ENCODE measurements at regions not wholly inside any gene's neighbourhood (a gene's known extent, or its start where the extent isn't known, plus 50 kb on each side); places are given as distances from the start of the nearest gene placed in this dataset.
"Not testable (repeated sequence)": the region's sequence is repeated elsewhere in the genome, so short reads cannot be mapped to it uniquely, and the experiment has no call there.

DNA sequence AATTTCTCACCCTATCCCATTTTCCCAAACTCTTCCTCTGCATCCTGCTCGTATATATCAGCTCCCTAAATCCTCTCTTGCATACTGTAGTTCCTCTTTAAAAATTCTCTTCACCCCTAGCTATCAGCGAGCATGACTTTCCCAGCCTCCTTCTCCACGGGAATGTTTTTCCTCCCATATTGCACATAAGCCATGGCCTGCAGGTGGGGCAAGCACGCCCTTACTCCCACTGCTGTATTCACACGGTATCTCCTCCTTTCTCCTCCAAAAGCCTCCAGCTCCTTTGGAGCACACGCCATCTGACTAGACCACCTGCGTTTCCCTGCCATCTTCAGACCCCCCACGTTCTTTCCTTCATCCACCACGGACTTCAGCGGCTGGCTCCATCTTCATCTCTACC is 208.7 kb upstream of the FRG1 start:
- H3K9me3 ChIP-seq; H3K27me3 ChIP-seq; H3K27ac ChIP-seq; H3K36me3 ChIP-seq; H3K4me3 ChIP-seq; DNase-seq; intact Hi-C loops (cut with DNase I; ENCODE audit: low total_unique reads); H3K4me1 ChIP-seq: not testable (repeated sequence)

DNA sequence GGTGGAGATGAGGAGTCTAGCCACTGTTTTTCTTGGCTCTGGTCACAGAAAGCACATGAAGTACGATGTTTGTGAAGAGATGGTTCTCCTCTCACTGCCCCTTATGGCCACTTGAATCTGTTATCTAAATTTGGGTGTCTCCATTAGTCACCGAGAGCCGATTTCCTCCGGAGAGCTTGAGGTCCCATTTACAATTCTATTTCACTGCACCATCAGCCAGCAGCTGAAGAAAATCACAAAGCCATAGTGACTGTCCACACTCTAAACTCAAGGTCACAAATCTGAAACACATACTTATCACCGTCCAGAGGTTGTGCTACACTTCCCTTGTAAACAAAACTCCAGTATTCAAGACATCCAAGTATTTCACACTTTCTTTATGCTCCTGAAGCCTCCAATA is 207.2 kb upstream of the FRG1 start:
- H3K36me3 ChIP-seq; H3K27ac ChIP-seq; DNase-seq; H3K4me1 ChIP-seq; intact Hi-C loops (cut with DNase I; ENCODE audit: low total_unique reads); H3K9me3 ChIP-seq; H3K4me3 ChIP-seq; H3K27me3 ChIP-seq: not testable (repeated sequence)

DNA sequence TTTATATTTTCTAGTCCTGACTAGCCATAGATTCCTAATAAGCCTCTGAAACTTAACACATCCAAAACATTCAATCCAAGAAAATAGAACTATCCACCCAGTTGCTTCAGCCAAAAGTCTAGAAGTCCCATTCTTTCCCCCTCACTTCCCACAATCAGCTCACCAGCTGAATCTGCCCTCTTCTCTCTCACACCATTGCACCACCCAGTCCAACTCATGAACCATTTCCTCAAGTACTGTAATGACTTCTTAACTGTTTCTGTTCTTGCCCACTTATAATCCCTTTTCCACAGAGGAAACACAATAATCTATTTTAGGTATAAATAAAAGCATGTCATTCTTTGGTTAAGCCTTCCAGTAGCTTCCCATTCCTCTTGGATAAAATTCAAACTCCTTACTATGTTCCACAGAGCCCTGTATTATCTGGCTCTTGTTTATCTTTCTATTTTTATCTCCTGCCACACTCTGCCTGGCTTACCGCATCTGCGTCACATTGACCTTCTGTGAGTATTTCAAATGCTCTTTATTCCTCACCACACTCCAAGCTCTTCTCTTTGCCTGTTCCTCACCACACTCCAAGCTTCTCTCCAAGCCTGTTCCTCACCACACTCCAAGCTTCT is 205.9 kb upstream of the FRG1 start:
- H3K9me3 ChIP-seq; intact Hi-C loops (cut with DNase I; ENCODE audit: low total_unique reads); H3K27ac ChIP-seq; H3K27me3 ChIP-seq; DNase-seq; H3K36me3 ChIP-seq; H3K4me3 ChIP-seq; H3K4me1 ChIP-seq: not testable (repeated sequence)

DNA sequence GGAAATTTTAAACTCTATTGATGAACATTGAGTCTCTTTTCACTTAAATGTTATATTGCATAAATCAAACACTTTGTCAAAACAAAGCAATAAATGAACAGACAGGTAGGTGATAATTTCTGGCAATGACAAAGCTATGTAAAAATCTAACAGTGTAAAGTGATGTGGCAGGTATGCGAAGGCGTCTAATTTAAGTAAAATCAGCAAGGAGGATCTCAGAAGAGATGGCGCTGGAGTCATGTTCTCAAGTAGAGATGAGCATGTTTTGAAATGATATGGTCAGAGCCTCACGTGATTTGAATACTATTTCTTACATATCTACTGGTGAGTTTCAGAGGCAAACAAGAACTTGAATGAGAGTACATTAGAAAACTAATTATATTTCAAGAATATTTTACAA is 204.0 kb upstream of the FRG1 start:
- H3K4me3 ChIP-seq; H3K27me3 ChIP-seq; H3K27ac ChIP-seq; H3K9me3 ChIP-seq; DNase-seq; H3K36me3 ChIP-seq; intact Hi-C loops (cut with DNase I; ENCODE audit: low total_unique reads); H3K4me1 ChIP-seq: not testable (repeated sequence)

DNA sequence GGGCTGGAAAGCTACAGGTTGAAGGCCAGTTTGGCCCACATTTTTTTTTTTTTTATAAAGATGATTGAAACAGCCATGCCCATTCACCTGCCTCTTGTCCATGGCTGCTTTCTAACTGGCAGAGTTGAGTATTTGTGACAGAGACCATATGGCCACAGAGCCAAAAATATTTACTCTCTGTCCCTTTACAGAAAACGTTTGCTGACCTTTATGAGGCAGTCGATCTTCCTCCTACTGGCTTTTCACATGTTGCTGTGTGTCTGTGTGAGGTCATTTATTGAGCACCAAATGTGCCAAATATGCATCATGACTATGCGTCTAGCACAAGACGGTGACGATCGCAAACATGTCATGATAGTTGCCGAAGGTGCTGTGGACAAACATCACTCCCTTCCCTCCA is 200.6 kb upstream of the FRG1 start:
- H3K36me3 ChIP-seq; H3K4me3 ChIP-seq; DNase-seq; H3K27me3 ChIP-seq; intact Hi-C loops (cut with DNase I; ENCODE audit: low total_unique reads); H3K4me1 ChIP-seq; H3K27ac ChIP-seq; H3K9me3 ChIP-seq: not testable (repeated sequence)

DNA sequence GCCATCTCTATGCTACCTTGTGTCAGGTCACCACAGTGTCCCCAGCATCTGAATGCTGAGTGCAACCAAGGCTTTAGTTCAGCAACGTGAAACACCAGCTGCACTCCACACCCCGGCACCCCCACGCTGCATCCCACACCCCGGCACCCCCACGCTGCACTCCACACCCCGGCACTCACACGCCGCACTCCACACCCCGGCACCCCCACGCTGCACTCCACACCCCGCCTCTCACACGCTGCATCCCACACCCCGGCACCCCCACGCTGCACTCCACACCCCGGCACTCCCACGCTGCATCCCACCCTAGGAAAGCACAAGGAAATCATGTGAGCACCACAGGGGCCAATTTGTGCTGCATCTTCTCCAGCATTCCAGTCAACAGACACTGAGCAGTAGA is 199.8 kb upstream of the FRG1 start:
- no peaks in the 10 kb centered on the region for H3K36me3 ChIP-seq
- no peak overlapping the region for H3K27ac ChIP-seq
- no peak overlapping the region for H3K4me3 ChIP-seq
- no peaks in the 10 kb centered on the region for H3K27me3 ChIP-seq
- H3K9me3 ChIP-seq = no peaks in the 10 kb centered on the region
- H3K4me1 ChIP-seq = no peaks in the 10 kb centered on the region
- intact Hi-C loops (cut with DNase I; ENCODE audit: low total_unique reads) = no loop called here
- TF ChIP-seq POLR2A (IDR thresholded peaks at IDR 0.05) = no peak
- TF ChIP-seq, protein P1, sequence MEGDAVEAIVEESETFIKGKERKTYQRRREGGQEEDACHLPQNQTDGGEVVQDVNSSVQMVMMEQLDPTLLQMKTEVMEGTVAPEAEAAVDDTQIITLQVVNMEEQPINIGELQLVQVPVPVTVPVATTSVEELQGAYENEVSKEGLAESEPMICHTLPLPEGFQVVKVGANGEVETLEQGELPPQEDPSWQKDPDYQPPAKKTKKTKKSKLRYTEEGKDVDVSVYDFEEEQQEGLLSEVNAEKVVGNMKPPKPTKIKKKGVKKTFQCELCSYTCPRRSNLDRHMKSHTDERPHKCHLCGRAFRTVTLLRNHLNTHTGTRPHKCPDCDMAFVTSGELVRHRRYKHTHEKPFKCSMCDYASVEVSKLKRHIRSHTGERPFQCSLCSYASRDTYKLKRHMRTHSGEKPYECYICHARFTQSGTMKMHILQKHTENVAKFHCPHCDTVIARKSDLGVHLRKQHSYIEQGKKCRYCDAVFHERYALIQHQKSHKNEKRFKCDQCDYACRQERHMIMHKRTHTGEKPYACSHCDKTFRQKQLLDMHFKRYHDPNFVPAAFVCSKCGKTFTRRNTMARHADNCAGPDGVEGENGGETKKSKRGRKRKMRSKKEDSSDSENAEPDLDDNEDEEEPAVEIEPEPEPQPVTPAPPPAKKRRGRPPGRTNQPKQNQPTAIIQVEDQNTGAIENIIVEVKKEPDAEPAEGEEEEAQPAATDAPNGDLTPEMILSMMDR (IDR thresholded peaks at IDR 0.05) = no peak
- DNase-seq = no peak

DNA sequence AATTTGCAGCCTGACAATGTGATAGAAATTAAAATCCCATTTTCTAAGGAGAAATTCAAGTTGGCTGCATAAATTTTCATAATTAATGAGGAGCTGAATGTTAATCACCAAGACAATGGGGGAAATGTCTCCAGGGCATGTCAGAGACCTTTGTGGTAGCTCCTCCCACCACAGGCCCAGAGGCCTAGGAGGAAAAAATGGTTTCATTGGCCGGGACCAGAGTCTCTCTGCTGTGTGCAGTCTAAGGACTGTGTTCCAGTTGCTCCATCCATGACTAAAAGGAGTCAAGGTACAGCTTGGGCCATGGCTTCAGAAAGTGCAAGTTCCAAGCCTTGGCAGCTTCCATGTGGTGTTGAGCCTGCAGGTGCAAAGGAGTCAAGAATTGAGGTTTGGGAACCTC is 187.6 kb upstream of the FRG1 start:
- H3K27ac ChIP-seq; intact Hi-C loops (cut with DNase I; ENCODE audit: low total_unique reads); DNase-seq; H3K4me3 ChIP-seq; H3K4me1 ChIP-seq; H3K36me3 ChIP-seq; H3K9me3 ChIP-seq; H3K27me3 ChIP-seq: not testable (repeated sequence)

DNA sequence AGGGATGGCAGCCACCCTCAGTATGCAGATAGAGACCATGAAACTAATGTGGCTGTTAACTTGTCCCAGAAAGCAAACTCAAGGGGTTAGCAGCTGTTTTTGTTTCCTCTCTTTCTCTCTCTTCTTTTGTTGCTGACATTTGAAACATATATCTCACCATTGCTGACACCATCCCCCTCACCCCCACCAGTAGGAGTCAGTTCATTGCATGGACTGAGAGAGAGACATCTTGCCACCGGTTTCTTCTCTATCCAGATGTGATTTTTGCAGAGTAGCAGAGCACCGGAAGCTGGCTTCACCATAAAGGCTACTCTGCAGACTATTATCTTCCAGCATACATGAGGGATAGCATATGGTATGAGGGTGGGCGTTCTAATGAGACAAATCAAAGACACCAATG is 177.1 kb upstream of the FRG1 start:
- Histone ChIP-seq H3K27me3 (no peaks in the 10 kb centered on the region), H3K36me3 (no peaks in the 10 kb centered on the region), H3K9me3 (no peaks in the 10 kb centered on the region), H3K4me3 (no peak overlapping the region), H3K27ac (no peak overlapping the region), H3K4me1 (no peaks in the 10 kb centered on the region)
- intact Hi-C loops (cut with DNase I; ENCODE audit: low total_unique reads) = no loop called here
- DNase-seq = no peak
- TF ChIP-seq, protein P1 (IDR thresholded peaks at IDR 0.05) = no peak
- no peak for TF ChIP-seq POLR2A (IDR thresholded peaks at IDR 0.05)
